H9 (cell line): ENCODE measurements at regions not wholly inside any gene's neighbourhood (a gene's known extent, or its start where the extent isn't known, plus 50 kb on each side); places are given as distances from the start of the nearest gene placed in this dataset.

Source experiments
- DNase-seq: peaks from one replicate; pipeline ENCODE4 v3.0.0-alpha.2; 2017
- H2AFZ ChIP-seq: one replicate; pipeline ENCODE4 v1.6.1; 2013; ENCODE audit warnings: mild to moderate bottlenecking, low read length, control low read depth, moderate library complexity
- H2AK5ac ChIP-seq: 2 replicates; pipeline ENCODE4 v1.6.1; 2013; ENCODE audit warnings: low read length, control low read depth, mixed read lengths; ENCODE audit not compliant: insufficient read length
- H2BK120ac ChIP-seq: one replicate; pipeline ENCODE4 v1.6.1; 2013; ENCODE audit warnings: low read depth, mild to moderate bottlenecking, low read length, control low read depth, inconsistent platforms; ENCODE audit not compliant: poor library complexity, severe bottlenecking
- H2BK12ac ChIP-seq: 2 replicates; pipeline ENCODE4 v1.6.1; 2013; ENCODE audit warnings: low read length, control low read depth, mixed read lengths, low read depth; ENCODE audit not compliant: insufficient read length
- H2BK15ac ChIP-seq: 2 replicates; pipeline ENCODE4 v1.6.1; 2013; ENCODE audit warnings: low read depth, low read length, control low read depth
- H2BK20ac ChIP-seq: one replicate; pipeline ENCODE4 v1.6.1; 2013; ENCODE audit warnings: low read depth, mild to moderate bottlenecking, low read length, control low read depth, inconsistent platforms; ENCODE audit not compliant: poor library complexity, severe bottlenecking
- H2BK5ac ChIP-seq: 2 replicates; pipeline ENCODE4 v1.6.1; 2013; ENCODE audit warnings: low read length, control low read depth, mixed read lengths; ENCODE audit not compliant: insufficient read length
- H3K14ac ChIP-seq: 2 replicates; pipeline ENCODE4 v1.6.1; 2013; ENCODE audit warnings: low read length, control low read depth; ENCODE audit not compliant: insufficient read depth
- H3K18ac ChIP-seq: 2 replicates; pipeline ENCODE4 v1.6.1; 2013; ENCODE audit warnings: low read depth, mild to moderate bottlenecking, mixed read lengths, low read length, control low read depth; ENCODE audit not compliant: insufficient read length
- H3K23ac ChIP-seq: 2 replicates; pipeline ENCODE4 v1.6.1; 2013; ENCODE audit warnings: low read length, control low read depth, mixed read lengths, low read depth; ENCODE audit not compliant: insufficient read length
- H3K23me2 ChIP-seq: 2 replicates; pipeline ENCODE4 v1.6.1; 2013; ENCODE audit warnings: low read depth, mild to moderate bottlenecking, mixed read lengths, low read length, control low read depth; ENCODE audit not compliant: insufficient read length, poor library complexity, severe bottlenecking
- H3K27ac ChIP-seq: 2 replicates; pipeline ENCODE4 v1.5.1; 2013; ENCODE audit warnings: low read length, control low read depth, mixed read lengths, low read depth; ENCODE audit not compliant: insufficient read length
- H3K27me3 ChIP-seq: 2 replicates; pipeline ENCODE4 v1.6.1; 2013; ENCODE audit warnings: low read length, control low read depth, inconsistent platforms; ENCODE audit not compliant: insufficient read depth
- H3K4ac ChIP-seq: 2 replicates; pipeline ENCODE4 v1.6.1; 2013; ENCODE audit warnings: low read depth, mild to moderate bottlenecking, control low read depth, inconsistent platforms, low read length, moderate library complexity
- H3K4me1 ChIP-seq: 2 replicates; pipeline ENCODE4 v1.6.1; 2013; ENCODE audit warnings: low read length, control low read depth, inconsistent platforms; ENCODE audit not compliant: insufficient read depth
- H3K4me2 ChIP-seq: 2 replicates; pipeline ENCODE4 v1.6.1; 2013; ENCODE audit warnings: low read length, control low read depth, mixed read lengths; ENCODE audit not compliant: insufficient read length, insufficient read depth
- H3K56ac ChIP-seq: 2 replicates; pipeline ENCODE4 v1.6.1; 2013; ENCODE audit warnings: low read depth, mild to moderate bottlenecking, mixed read lengths, low read length, control low read depth; ENCODE audit not compliant: insufficient read length
- H3K79me1 ChIP-seq: 2 replicates; pipeline ENCODE4 v1.6.1; 2013; ENCODE audit warnings: low read depth, mild to moderate bottlenecking, moderate library complexity, low read length, control low read depth, inconsistent platforms; ENCODE audit not compliant: insufficient read depth, poor library complexity, severe bottlenecking
- H3K79me2 ChIP-seq: 2 replicates; pipeline ENCODE4 v1.6.1; 2013; ENCODE audit warnings: low read length, control low read depth, inconsistent platforms; ENCODE audit not compliant: insufficient read depth
- H3K9ac ChIP-seq: 2 replicates; pipeline ENCODE4 v1.6.1; 2013; ENCODE audit warnings: low read length, control low read depth, mixed read lengths; ENCODE audit not compliant: insufficient read length; ENCODE audit errors: extremely low read depth
- H3K9me3 ChIP-seq: one replicate; pipeline ENCODE4 v1.6.1; 2013; ENCODE audit warnings: low read depth, low read length, inconsistent platforms; ENCODE audit not compliant: control insufficient read depth
- H3T11ph ChIP-seq: one replicate; pipeline ENCODE4 v1.6.1; 2013; ENCODE audit warnings: mild to moderate bottlenecking, low read length, control low read depth, inconsistent platforms
- H4K20me1 ChIP-seq: one replicate; pipeline ENCODE4 v1.6.1; 2013; ENCODE audit not compliant: control insufficient read depth, insufficient read length, insufficient read depth
- H4K5ac ChIP-seq: 2 replicates; pipeline ENCODE4 v1.6.1; 2013; ENCODE audit warnings: low read depth, mild to moderate bottlenecking, mixed read lengths, low read length, control low read depth; ENCODE audit not compliant: insufficient read length
- H4K8ac ChIP-seq: replicated peaks from 2 replicates; pipeline ENCODE4 v1.6.1; 2013; ENCODE audit warnings: low read length, control low read depth, mixed read lengths, low read depth; ENCODE audit not compliant: insufficient read length
- H4K91ac ChIP-seq: 2 replicates; pipeline ENCODE4 v1.6.1; 2013; ENCODE audit warnings: low read depth, mild to moderate bottlenecking, moderate library complexity, mixed read lengths, low read length, control low read depth; ENCODE audit not compliant: insufficient read length
- H3K27ac Mint-ChIP-seq, 3 experiments: 2 replicates in 2 of 3; 3 replicates in 1 of 3; pipeline ENCODE4 v1.8.0; 2020 to 2021; ENCODE audit warnings: mixed read lengths in 3 of 3, mild to moderate bottlenecking in 1 of 3, moderate library complexity in 1 of 3
- H3K27me3 Mint-ChIP-seq: 2 replicates; pipeline ENCODE4 v1.8.0; 2021; ENCODE audit warnings: low read depth, mild to moderate bottlenecking, moderate library complexity, mixed read lengths
- H3K36me3 Mint-ChIP-seq, 3 experiments: 2 replicates in 2 of 3; 3 replicates in 1 of 3; pipeline ENCODE4 v1.8.0; 2020 to 2021; ENCODE audit warnings: low read depth in 3 of 3, mixed read lengths in 3 of 3; ENCODE audit not compliant: insufficient read depth in 1 of 3
- H3K4me1 Mint-ChIP-seq, 2 experiments: 2 replicates each; pipeline ENCODE4 v1.8.0; 2020; ENCODE audit warnings: mixed read lengths in 2 of 2
- H3K4me3 Mint-ChIP-seq, 2 experiments: 2 replicates in 1 of 2; 3 replicates in 1 of 2; pipeline ENCODE4 v1.8.0; 2020 to 2021; ENCODE audit warnings: mild to moderate bottlenecking in 2 of 2, mixed read lengths in 2 of 2, moderate library complexity in 1 of 2
- H3K9me3 Mint-ChIP-seq, 2 experiments: 2 replicates in 1 of 2; 3 replicates in 1 of 2; pipeline ENCODE4 v1.8.0; 2020; ENCODE audit warnings: mild to moderate bottlenecking in 2 of 2, mixed read lengths in 2 of 2, moderate library complexity in 1 of 2
- CTCF ChIP-seq: fragments of 200-600 bp; sonication (generic); conservative IDR thresholded peaks from 3 replicates; pipeline ENCODE4 v1.8.0; 2021; ENCODE audit warnings: antibody characterized with exemption, mild to moderate bottlenecking
- WGBS: extraction: QIAGEN DNeasy Blood & Tissue Kit; methylation state at CpG from one replicate; pipeline ENCODE4 v1.1.7; 2013; ENCODE audit warnings: missing lambda C conversion rate, low lambda C conversion rate, mixed read lengths; ENCODE audit not compliant: insufficient read length; ENCODE audit errors: extremely low coverage; 5-methylcytosine and 5-hydroxymethylcytosine counted together

GRCh38 chr4:128470492-128471053 is 183.0 kb upstream of the PGRMC2 start:
- H3K36me3 Mint-ChIP-seq: peaks cover under 1 to 5% (median 3%) of the 10 kb centered on the region in 3 experiments; a peak in 4 of 7 replicates
- Histone ChIP-seq H2AFZ (no peak overlapping the region), H3K18ac (no peak overlapping the region), H4K20me1 (no peaks in the 10 kb centered on the region), H3K56ac (no peak overlapping the region), H2BK15ac (no peak overlapping the region), H3K4me2 (no peak overlapping the region), H2BK20ac (no peak overlapping the region), H3K4me1 (no peaks in the 10 kb centered on the region), H3K27ac (no peak overlapping the region), H3K23ac (no peak overlapping the region), H4K8ac (no peak overlapping the region), H2BK12ac (no peak overlapping the region), H3K9ac (no peak overlapping the region), H4K5ac (no peak overlapping the region), H3K79me2 (no peaks in the 10 kb centered on the region), H3K23me2 (no peaks in the 10 kb centered on the region), H3K14ac (no peak overlapping the region), H2BK5ac (no peak overlapping the region), H4K91ac (no peak overlapping the region), H3T11ph (no peak overlapping the region), H2BK120ac (no peak overlapping the region), H3K27me3 (no peaks in the 10 kb centered on the region), H2AK5ac (no peak overlapping the region), H3K9me3 (no peaks in the 10 kb centered on the region), H3K4ac (no peak overlapping the region), H3K79me1 (no peaks in the 10 kb centered on the region)
- no peak for DNase-seq
- no peak for TF ChIP-seq CTCF
- no peak overlapping the region for H3K27ac Mint-ChIP-seq
- H3K4me1 Mint-ChIP-seq: peaks cover 0 to 3% of the 10 kb centered on the region in 2 experiments; a peak in 1 of 4 replicates
- WGBS: no CpG with 5 or more reads among the region's 5 CpGs
- no peak overlapping the region for H3K4me3 Mint-ChIP-seq
- no peaks in the 10 kb centered on the region; a peak in 2 of 5 replicates for H3K9me3 Mint-ChIP-seq
- H3K27me3 Mint-ChIP-seq: no peaks in the 10 kb centered on the region
